Neural crest cell (in vitro differentiated cells): ENCODE measurements at regions not wholly inside any gene's neighbourhood (a gene's known extent, or its start where the extent isn't known, plus 50 kb on each side); places are given as distances from the start of the nearest gene placed in this dataset.
A peak's percentile ranks its signal among the peaks of the same experiment; 100 is the strongest.

Source experiments
- DNase-seq: peaks from one replicate; pipeline ENCODE4 v3.0.0; 2021; ENCODE audit warnings: low read depth, mixed read lengths, low spot score
- H3K27ac Mint-ChIP-seq: one replicate; pipeline ENCODE4 v1.8.0; 2021; ENCODE audit warnings: mild to moderate bottlenecking, mixed read lengths; ENCODE audit not compliant: unreplicated experiment
- H3K27me3 Mint-ChIP-seq: 2 replicates; pipeline ENCODE4 v1.8.0; 2021; ENCODE audit warnings: low read depth, mild to moderate bottlenecking, mixed read lengths
- H3K36me3 Mint-ChIP-seq: 2 replicates; pipeline ENCODE4 v1.8.0; 2021; ENCODE audit warnings: low read depth, mild to moderate bottlenecking, mixed read lengths
- H3K4me1 Mint-ChIP-seq: 2 replicates; pipeline ENCODE4 v1.8.0; 2021; ENCODE audit warnings: mixed read lengths
- H3K4me3 Mint-ChIP-seq: one replicate; pipeline ENCODE4 v1.8.0; 2021; ENCODE audit warnings: mild to moderate bottlenecking, mixed read lengths
- H3K9me3 Mint-ChIP-seq: 2 replicates; pipeline ENCODE4 v1.8.0; 2021; ENCODE audit warnings: mixed read lengths
- TF ChIP-seq, protein P1 (sequence below): fragments of 200-600 bp; sonication (generic); conservative IDR thresholded peaks from 2 replicates; pipeline ENCODE4 v1.5.0; 2021; ENCODE audit warnings: antibody characterized with exemption, mild to moderate bottlenecking

DNA sequence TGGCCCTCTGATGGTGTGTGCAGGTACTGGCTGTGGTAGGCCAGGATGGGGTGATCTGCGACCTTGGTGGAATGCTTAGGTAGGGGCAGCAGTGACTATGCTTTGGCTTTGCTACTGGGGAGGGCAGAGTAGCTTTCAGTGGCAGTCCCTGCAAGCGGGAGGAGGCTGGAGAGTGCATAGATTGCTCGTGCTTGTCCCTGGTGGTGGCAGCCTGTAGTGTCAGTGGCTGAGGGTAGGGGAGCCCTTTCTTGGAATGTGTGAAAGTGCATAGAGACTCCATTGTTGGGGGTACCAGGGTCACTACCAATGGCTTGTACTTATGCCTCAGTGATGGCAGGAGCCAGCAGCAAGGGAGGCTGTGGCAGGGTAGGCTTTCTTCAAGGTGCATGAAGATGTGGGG is 582.6 kb downstream of the MRPL39 start:
- H3K9me3 Mint-ChIP-seq: peaks cover 12% of the 10 kb centered on the region
- TF ChIP-seq, protein P1, sequence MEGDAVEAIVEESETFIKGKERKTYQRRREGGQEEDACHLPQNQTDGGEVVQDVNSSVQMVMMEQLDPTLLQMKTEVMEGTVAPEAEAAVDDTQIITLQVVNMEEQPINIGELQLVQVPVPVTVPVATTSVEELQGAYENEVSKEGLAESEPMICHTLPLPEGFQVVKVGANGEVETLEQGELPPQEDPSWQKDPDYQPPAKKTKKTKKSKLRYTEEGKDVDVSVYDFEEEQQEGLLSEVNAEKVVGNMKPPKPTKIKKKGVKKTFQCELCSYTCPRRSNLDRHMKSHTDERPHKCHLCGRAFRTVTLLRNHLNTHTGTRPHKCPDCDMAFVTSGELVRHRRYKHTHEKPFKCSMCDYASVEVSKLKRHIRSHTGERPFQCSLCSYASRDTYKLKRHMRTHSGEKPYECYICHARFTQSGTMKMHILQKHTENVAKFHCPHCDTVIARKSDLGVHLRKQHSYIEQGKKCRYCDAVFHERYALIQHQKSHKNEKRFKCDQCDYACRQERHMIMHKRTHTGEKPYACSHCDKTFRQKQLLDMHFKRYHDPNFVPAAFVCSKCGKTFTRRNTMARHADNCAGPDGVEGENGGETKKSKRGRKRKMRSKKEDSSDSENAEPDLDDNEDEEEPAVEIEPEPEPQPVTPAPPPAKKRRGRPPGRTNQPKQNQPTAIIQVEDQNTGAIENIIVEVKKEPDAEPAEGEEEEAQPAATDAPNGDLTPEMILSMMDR: no peak
- H3K27ac Mint-ChIP-seq: no peak overlapping the region
- no peaks in the 10 kb centered on the region for H3K36me3 Mint-ChIP-seq
- H3K4me1 Mint-ChIP-seq: no peaks in the 10 kb centered on the region
- no peak overlapping the region for H3K4me3 Mint-ChIP-seq
- DNase-seq: no peak
- H3K27me3 Mint-ChIP-seq: no peaks in the 10 kb centered on the region

DNA sequence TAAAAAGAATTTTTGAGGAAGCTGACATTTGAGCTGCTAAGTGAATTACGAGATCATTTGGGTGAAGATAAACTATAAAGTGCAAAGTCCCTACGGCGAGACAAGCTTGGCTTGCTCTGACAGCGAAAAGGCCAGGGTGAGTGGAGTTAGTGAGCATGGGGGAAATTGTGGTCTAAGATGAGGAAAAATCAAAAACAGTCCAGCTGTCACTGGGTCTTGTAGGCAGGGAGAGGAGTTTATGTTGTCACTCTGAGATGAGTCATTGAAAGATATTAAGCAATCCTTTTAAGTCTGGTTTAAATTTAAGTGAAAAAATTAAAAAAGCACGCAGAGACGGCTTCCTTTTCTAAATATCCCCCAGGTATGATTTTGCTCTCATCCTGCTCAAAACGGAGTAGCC is 601.9 kb downstream of the MRPL39 start:
- TF ChIP-seq, protein P1: no peak
- Mint-ChIP-seq H3K27me3 (no peaks in the 10 kb centered on the region), H3K27ac (no peak overlapping the region), H3K9me3 (peaks cover 3% of the 10 kb centered on the region), H3K36me3 (no peaks in the 10 kb centered on the region), H3K4me1 (no peaks in the 10 kb centered on the region), H3K4me3 (no peak overlapping the region)
- no peak for DNase-seq

- Mint-ChIP-seq H3K9me3 (peaks cover 7% of the 10 kb centered on the region), H3K27me3 (no peaks in the 10 kb centered on the region), H3K4me3 (no peak overlapping the region), H3K36me3 (no peaks in the 10 kb centered on the region), H3K27ac (no peak overlapping the region), H3K4me1 (no peaks in the 10 kb centered on the region)
- no peak for DNase-seq
- TF ChIP-seq, protein P1: no peak
Measured at GRCh38 chr21:25002676-25003075, 604.6 kb downstream of the MRPL39 start.

GRCh38 chr21:24995216-24995615 is 612.1 kb downstream of the MRPL39 start:
- Mint-ChIP-seq H3K4me3 (no peak overlapping the region), H3K9me3 (peaks cover 8% of the 10 kb centered on the region), H3K36me3 (no peaks in the 10 kb centered on the region), H3K27ac (peak overlapping the region; percentile 57), H3K27me3 (no peaks in the 10 kb centered on the region), H3K4me1 (no peaks in the 10 kb centered on the region)
- TF ChIP-seq, protein P1: no peak
- DNase-seq: no peak

DNA sequence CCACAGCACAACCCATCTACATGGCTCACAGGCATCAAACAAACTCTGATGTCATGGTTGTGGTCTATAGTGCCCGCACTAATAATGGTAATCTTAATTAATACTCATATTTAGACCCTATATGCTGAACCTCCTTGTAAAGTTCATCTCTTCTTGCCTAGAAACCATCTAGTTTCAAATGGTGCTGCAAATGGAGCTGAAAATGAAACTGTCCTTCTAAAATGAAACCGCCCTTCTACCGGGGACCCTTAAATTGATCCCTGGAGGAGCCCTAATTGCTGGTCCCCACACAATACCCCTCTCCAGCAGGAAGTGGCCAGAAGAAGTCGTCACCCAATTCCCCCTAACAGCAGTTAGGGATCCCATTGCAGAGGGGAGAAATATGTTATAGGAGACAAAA is 612.6 kb downstream of the MRPL39 start:
- H3K9me3 Mint-ChIP-seq: peaks cover 5% of the 10 kb centered on the region
- H3K4me3 Mint-ChIP-seq: no peak overlapping the region
- TF ChIP-seq, protein P1: no peak
- H3K27me3 Mint-ChIP-seq: no peaks in the 10 kb centered on the region
- H3K4me1 Mint-ChIP-seq: no peaks in the 10 kb centered on the region
- no peak for DNase-seq
- H3K27ac Mint-ChIP-seq: no peak overlapping the region
- H3K36me3 Mint-ChIP-seq: no peaks in the 10 kb centered on the region

- no peak for DNase-seq
- no peaks in the 10 kb centered on the region for H3K36me3 Mint-ChIP-seq
- no peak overlapping the region for H3K27ac Mint-ChIP-seq
- H3K4me1 Mint-ChIP-seq: no peaks in the 10 kb centered on the region
- peaks cover 7% of the 10 kb centered on the region for H3K9me3 Mint-ChIP-seq
- TF ChIP-seq, protein P1: no peak
- H3K27me3 Mint-ChIP-seq: no peaks in the 10 kb centered on the region
- no peak overlapping the region for H3K4me3 Mint-ChIP-seq
Measured at GRCh38 chr21:24989516-24989915, 617.8 kb downstream of the MRPL39 start.
